GM12891 (cell line): ENCODE measurements at regions not wholly inside any gene's neighbourhood (a gene's known extent, or its start where the extent isn't known, plus 50 kb on each side); places are given as distances from the start of the nearest gene placed in this dataset.

Experiments used
- PAX5 ChIP-seq: IDR thresholded peaks from 2 replicates; pipeline ENCODE4 v1.6.1; 2011; ENCODE audit warnings: low read length, moderate library complexity, mild to moderate bottlenecking; ENCODE audit not compliant: insufficient read depth, severe bottlenecking
- POLR2A ChIP-seq: IDR thresholded peaks from 2 replicates; pipeline ENCODE4 v1.6.1; 2011; ENCODE audit warnings: low read depth, low read length, control low read depth
- POLR2AphosphoS5 ChIP-seq: IDR thresholded peaks from 2 replicates; pipeline ENCODE4 v1.6.1; 2011; ENCODE audit warnings: low read depth, low read length, control low read depth
- POU2F2 ChIP-seq: IDR thresholded peaks from 2 replicates; pipeline ENCODE4 v1.6.1; 2011; ENCODE audit warnings: low read depth, mild to moderate bottlenecking, control low read depth, low read length, moderate library complexity
- SPI1 ChIP-seq: IDR thresholded peaks from 2 replicates; pipeline ENCODE4 v1.6.1; 2011; ENCODE audit warnings: low read depth, low read length, control low read depth
- TAF1 ChIP-seq: IDR thresholded peaks from 2 replicates; pipeline ENCODE4 v1.6.1; 2011; ENCODE audit warnings: low read depth, low read length, control low read depth

DNA sequence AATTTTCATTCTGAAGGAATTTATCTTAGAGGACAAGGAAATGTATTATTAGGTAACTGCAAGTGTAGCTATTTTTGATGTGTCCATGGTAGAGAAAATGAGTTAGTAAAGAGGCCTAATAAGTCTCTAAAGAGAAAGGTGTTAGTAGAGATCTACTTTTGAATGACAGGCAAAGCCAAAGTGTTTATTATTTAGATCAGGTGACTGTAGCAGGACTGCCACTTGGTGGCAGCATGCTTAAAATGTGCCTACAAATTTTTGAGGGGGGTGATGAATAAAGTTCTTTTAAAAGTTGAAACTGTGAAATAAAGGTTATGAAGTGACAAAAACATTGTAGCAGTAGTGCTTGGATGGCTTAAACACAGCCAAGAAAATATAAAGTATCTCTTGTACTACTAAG is 421.5 kb upstream of the MEIS1 start:
- TF ChIP-seq POLR2AphosphoS5 (no peak), POLR2A (no peak), PAX5 (no peak), SPI1 (no peak), TAF1 (no peak), POU2F2 (no peak)
